Activated CD4-positive, alpha-beta memory T cell treated with anti-CD3 and anti-CD28 coated beads for 36 hours (primary cell): ENCODE measurements at regions not wholly inside any gene's neighbourhood (a gene's known extent, or its start where the extent isn't known, plus 50 kb on each side); places are given as distances from the start of the nearest gene placed in this dataset.
"Not testable (repeated sequence)": the region's sequence is repeated elsewhere in the genome, so short reads cannot be mapped to it uniquely, and the experiment has no call there.

Experiments
- CTCF ChIA-PET: fragments of 350-600 bp; sonication (Branson Sonifier 250); formaldehyde crosslinking; loops from one replicate; lab custom pipeline; 2021; ENCODE audit warnings: antibody characterized with exemption, inconsistent platforms; lab: Charles Lee
- POLR2A ChIA-PET: fragments of 350-600 bp; sonication (Branson Sonifier 250); formaldehyde crosslinking; loops from one replicate; lab custom pipeline; 2021; ENCODE audit warnings: antibody characterized with exemption; lab: Charles Lee
- DNase-seq: peaks from one replicate; pipeline ENCODE4 v3.0.0-alpha.2; 2020
- H3K27ac Mint-ChIP-seq: one replicate; pipeline ENCODE4 v1.8.0; 2021; ENCODE audit warnings: mixed read lengths
- H3K27me3 Mint-ChIP-seq: one replicate; pipeline ENCODE4 v1.8.0; 2021; ENCODE audit warnings: mixed read lengths
- H3K36me3 Mint-ChIP-seq: one replicate; pipeline ENCODE4 v1.8.0; 2021; ENCODE audit warnings: mixed read lengths
- H3K4me1 Mint-ChIP-seq: one replicate; pipeline ENCODE4 v1.8.0; 2021; ENCODE audit warnings: low read depth, mixed read lengths
- H3K4me3 Mint-ChIP-seq: one replicate; pipeline ENCODE4 v1.8.0; 2021; ENCODE audit warnings: mild to moderate bottlenecking, mixed read lengths
- H3K9me3 Mint-ChIP-seq: one replicate; pipeline ENCODE4 v1.8.0; 2021; ENCODE audit warnings: mixed read lengths
- intact Hi-C: fragments of 100-400 bp; cut with micrococcal nuclease; formaldehyde crosslinking; loops from one replicate; pipeline ENCODE4 v1.15.1; 2023

- intact Hi-C loops: no loop called here
- Mint-ChIP-seq H3K4me3 (no peak overlapping the region), H3K36me3 (no peaks in the 10 kb centered on the region), H3K27ac (no peak overlapping the region), H3K27me3 (no peaks in the 10 kb centered on the region), H3K9me3 (peaks cover 17% of the 10 kb centered on the region), H3K4me1 (no peaks in the 10 kb centered on the region)
- ChIA-PET POLR2A (no interaction called here), CTCF (no interaction called here)
- no peak for DNase-seq
Observed at GRCh38 chr3:191987831-191988350, 526.9 kb downstream of the PYDC2 start.

GRCh38 chr3:191993952-191994351, 533.0 kb downstream of the PYDC2 start:
- H3K36me3 Mint-ChIP-seq, H3K27ac Mint-ChIP-seq, CTCF ChIA-PET, H3K4me1 Mint-ChIP-seq, POLR2A ChIA-PET, intact Hi-C loops, H3K4me3 Mint-ChIP-seq, DNase-seq, H3K27me3 Mint-ChIP-seq: not testable (repeated sequence)
- peaks cover 37% of the 10 kb centered on the region for H3K9me3 Mint-ChIP-seq

GRCh38 chr3:191997093-191997492, 536.1 kb downstream of the PYDC2 start:
- Mint-ChIP-seq H3K4me3 (no peak overlapping the region), H3K36me3 (no peaks in the 10 kb centered on the region), H3K9me3 (peaks cover 34% of the 10 kb centered on the region), H3K4me1 (no peaks in the 10 kb centered on the region), H3K27me3 (no peaks in the 10 kb centered on the region), H3K27ac (no peak overlapping the region)
- CTCF ChIA-PET: no interaction called here
- intact Hi-C loops: no loop called here
- POLR2A ChIA-PET: no interaction called here
- DNase-seq: no peak

- intact Hi-C loops: no loop called here
- CTCF ChIA-PET: no interaction called here
- H3K27me3 Mint-ChIP-seq: no peaks in the 10 kb centered on the region
Observed at GRCh38 chr3:191997579-191998268, 536.8 kb downstream of the PYDC2 start.

GRCh38 chr3:192001218-192001617, 540.3 kb downstream of the PYDC2 start:
- Mint-ChIP-seq H3K9me3 (peaks cover 6% of the 10 kb centered on the region), H3K27ac (no peak overlapping the region), H3K36me3 (no peaks in the 10 kb centered on the region), H3K4me1 (no peaks in the 10 kb centered on the region), H3K27me3 (no peaks in the 10 kb centered on the region), H3K4me3 (no peak overlapping the region)
- intact Hi-C loops: no loop called here
- DNase-seq: no peak
- CTCF ChIA-PET: no interaction called here
- POLR2A ChIA-PET: no interaction called here

More at GRCh38 chr3:191997579-191998268, 536.8 kb downstream of the PYDC2 start:
- Mint-ChIP-seq H3K9me3 (peaks cover 28% of the 10 kb centered on the region), H3K36me3 (no peaks in the 10 kb centered on the region), H3K4me3 (no peak overlapping the region), H3K27ac (no peak overlapping the region), H3K4me1 (no peaks in the 10 kb centered on the region)
- DNase-seq: no peak
- POLR2A ChIA-PET: no interaction called here

GRCh38 chr3:192005989-192006388, 545.0 kb downstream of the PYDC2 start:
- no peak overlapping the region for H3K27ac Mint-ChIP-seq
- no peak overlapping the region for H3K4me3 Mint-ChIP-seq
- ChIA-PET POLR2A (no interaction called here), CTCF (no interaction called here)
- H3K9me3 Mint-ChIP-seq: peaks cover 3% of the 10 kb centered on the region
- no peaks in the 10 kb centered on the region for H3K4me1 Mint-ChIP-seq
- intact Hi-C loops: no loop called here
- no peak for DNase-seq
- no peaks in the 10 kb centered on the region for H3K27me3 Mint-ChIP-seq
- no peaks in the 10 kb centered on the region for H3K36me3 Mint-ChIP-seq

GRCh38 chr3:192009903-192010302, 548.9 kb downstream of the PYDC2 start:
- H3K27ac Mint-ChIP-seq: no peak overlapping the region
- ChIA-PET POLR2A (no interaction called here), CTCF (interaction anchor here (0.6 kb wide), 2 partner anchors 64 to 435 kb away, joined by 3 to 4 read pairs; no protein-coding TSS in a partner anchor)
- intact Hi-C loops: no loop called here
- no peak overlapping the region for H3K4me3 Mint-ChIP-seq
- no peaks in the 10 kb centered on the region for H3K27me3 Mint-ChIP-seq
- no peaks in the 10 kb centered on the region for H3K36me3 Mint-ChIP-seq
- peaks cover 11% of the 10 kb centered on the region for H3K9me3 Mint-ChIP-seq
- no peaks in the 10 kb centered on the region for H3K4me1 Mint-ChIP-seq
- no peak for DNase-seq

- no peaks in the 10 kb centered on the region for H3K27me3 Mint-ChIP-seq
- H3K36me3 Mint-ChIP-seq: no peaks in the 10 kb centered on the region
- H3K4me3 Mint-ChIP-seq: no peak overlapping the region
- H3K4me1 Mint-ChIP-seq: no peaks in the 10 kb centered on the region
- ChIA-PET POLR2A (no interaction called here), CTCF (interaction anchor here (0.6 kb wide), 2 partner anchors 64 to 434 kb away, joined by 3 to 4 read pairs; no protein-coding TSS in a partner anchor)
- intact Hi-C loops: no loop called here
- no peak for DNase-seq
- no peak overlapping the region for H3K27ac Mint-ChIP-seq
- H3K9me3 Mint-ChIP-seq: peaks cover 11% of the 10 kb centered on the region
Observed at GRCh38 chr3:192010490-192010889, 549.5 kb downstream of the PYDC2 start.

GRCh38 chr3:192011137-192011536, 550.2 kb downstream of the PYDC2 start:
- intact Hi-C loops: no loop called here
- CTCF ChIA-PET: no interaction called here

GRCh38 chr3:192013110-192013509, 552.1 kb downstream of the PYDC2 start:
- no peak overlapping the region for H3K4me3 Mint-ChIP-seq
- POLR2A ChIA-PET: no interaction called here
- no peaks in the 10 kb centered on the region for H3K4me1 Mint-ChIP-seq
- no peaks in the 10 kb centered on the region for H3K27me3 Mint-ChIP-seq
- intact Hi-C loops: no loop called here
- DNase-seq: no peak
- no peaks in the 10 kb centered on the region for H3K36me3 Mint-ChIP-seq
- peaks cover 12% of the 10 kb centered on the region for H3K9me3 Mint-ChIP-seq
- CTCF ChIA-PET: no interaction called here
- no peak overlapping the region for H3K27ac Mint-ChIP-seq

More at GRCh38 chr3:192011137-192011536, 550.2 kb downstream of the PYDC2 start:
- Mint-ChIP-seq H3K9me3 (peaks cover 8% of the 10 kb centered on the region), H3K27me3 (no peaks in the 10 kb centered on the region), H3K27ac (no peak overlapping the region), H3K4me1 (no peaks in the 10 kb centered on the region), H3K36me3 (no peaks in the 10 kb centered on the region), H3K4me3 (no peak overlapping the region)
- POLR2A ChIA-PET: no interaction called here
- DNase-seq: no peak

GRCh38 chr3:192022412-192022811, 561.4 kb downstream of the PYDC2 start:
- H3K9me3 Mint-ChIP-seq: peaks cover 9% of the 10 kb centered on the region
- no peaks in the 10 kb centered on the region for H3K27me3 Mint-ChIP-seq
- no peaks in the 10 kb centered on the region for H3K4me1 Mint-ChIP-seq
- no peak for DNase-seq
- H3K4me3 Mint-ChIP-seq: no peak overlapping the region
- ChIA-PET CTCF (no interaction called here), POLR2A (no interaction called here)
- intact Hi-C loops: no loop called here
- no peak overlapping the region for H3K27ac Mint-ChIP-seq
- no peaks in the 10 kb centered on the region for H3K36me3 Mint-ChIP-seq

- intact Hi-C loops: no loop called here
- H3K27ac Mint-ChIP-seq: no peak overlapping the region
- CTCF ChIA-PET: no interaction called here
- H3K36me3 Mint-ChIP-seq: no peaks in the 10 kb centered on the region
- H3K4me3 Mint-ChIP-seq: no peak overlapping the region
- no peaks in the 10 kb centered on the region for H3K27me3 Mint-ChIP-seq
- H3K4me1 Mint-ChIP-seq: no peaks in the 10 kb centered on the region
- no peak for DNase-seq
- POLR2A ChIA-PET: no interaction called here
- H3K9me3 Mint-ChIP-seq: peaks cover 5% of the 10 kb centered on the region
Observed at GRCh38 chr3:192024751-192025150, 563.8 kb downstream of the PYDC2 start.

GRCh38 chr3:192026661-192027060, 565.7 kb downstream of the PYDC2 start:
- no peaks in the 10 kb centered on the region for H3K4me1 Mint-ChIP-seq
- H3K36me3 Mint-ChIP-seq: no peaks in the 10 kb centered on the region
- no peak overlapping the region for H3K4me3 Mint-ChIP-seq
- H3K9me3 Mint-ChIP-seq: peaks cover 2% of the 10 kb centered on the region
- no peak for DNase-seq
- CTCF ChIA-PET: no interaction called here
- no peak overlapping the region for H3K27ac Mint-ChIP-seq
- POLR2A ChIA-PET: no interaction called here
- intact Hi-C loops: no loop called here
- no peaks in the 10 kb centered on the region for H3K27me3 Mint-ChIP-seq
